Kidney glomerular epithelial cell (primary cell): ENCODE measurements at regions not wholly inside any gene's neighbourhood (a gene's known extent, or its start where the extent isn't known, plus 50 kb on each side); places are given as distances from the start of the nearest gene placed in this dataset.
"Not testable (repeated sequence)": the region's sequence is repeated elsewhere in the genome, so short reads cannot be mapped to it uniquely, and the experiment has no call there.

Source experiments
- DNase-seq: peaks from one replicate; lab custom pipeline; 2025; lab: John Stamatoyannopoulos, UW

- DNase-seq = no peak
These were observed 73.8 kb downstream of the DIO3 start for GRCh38 chr14:101634850-101635748.

GRCh38 chr14:101635749-101636560 lies 74.7 kb downstream of the DIO3 start:
- DNase-seq = no peak

GRCh38 chr14:101639241-101639833 lies 78.0 kb downstream of the DIO3 start:
- no peak for DNase-seq

GRCh38 chr14:101643651-101644050 lies 82.4 kb downstream of the DIO3 start:
- DNase-seq = no peak

GRCh38 chr14:101654051-101654450 lies 92.8 kb downstream of the DIO3 start:
- DNase-seq = no peak

- DNase-seq = no peak
These were observed 96.1 kb downstream of the DIO3 start for GRCh38 chr14:101657372-101657771.

- peak; percentile 16 for DNase-seq
These were observed 95.9 kb upstream of the PPP2R5C start for GRCh38 chr14:101665478-101666078.

- DNase-seq = no peak
These were observed 95.2 kb upstream of the PPP2R5C start for GRCh38 chr14:101666264-101666663.

- no peak for DNase-seq
These were observed 91.9 kb upstream of the PPP2R5C start for GRCh38 chr14:101669629-101670028.

GRCh38 chr14:101673873-101674272 lies 87.6 kb upstream of the PPP2R5C start:
- no peak for DNase-seq

- DNase-seq = not testable (repeated sequence)
These were observed 85.7 kb upstream of the PPP2R5C start for GRCh38 chr14:101675835-101676234.

- DNase-seq = not testable (repeated sequence)
These were observed 83.6 kb upstream of the PPP2R5C start for GRCh38 chr14:101677912-101678327.

- DNase-seq = no peak
These were observed 79.7 kb upstream of the PPP2R5C start for GRCh38 chr14:101681795-101682194.

GRCh38 chr14:101683365-101683764 lies 78.1 kb upstream of the PPP2R5C start:
- DNase-seq = no peak

GRCh38 chr14:101687756-101688546 lies 73.6 kb upstream of the PPP2R5C start:
- DNase-seq = no peak

GRCh38 chr14:101689039-101689501 lies 72.4 kb upstream of the PPP2R5C start:
- DNase-seq = no peak

- not testable (repeated sequence) for DNase-seq
These were observed 71.5 kb upstream of the PPP2R5C start for GRCh38 chr14:101689966-101690365.

GRCh38 chr14:101695659-101696058 lies 65.8 kb upstream of the PPP2R5C start:
- DNase-seq = no peak

GRCh38 chr14:101704140-101704539 lies 57.4 kb upstream of the PPP2R5C start:
- no peak for DNase-seq

- DNase-seq = no peak
These were observed 55.6 kb upstream of the PPP2R5C start for GRCh38 chr14:101705733-101706508.
